D721Med (cell line): ENCODE measurements at regions not wholly inside any gene's neighbourhood (a gene's known extent, or its start where the extent isn't known, plus 50 kb on each side); places are given as distances from the start of the nearest gene placed in this dataset.

Experiments used
- DNase-seq: peaks from one replicate; pipeline ENCODE4 v3.0.0; 2011; ENCODE audit warnings: low spot score; ENCODE audit not compliant: insufficient read length
- FAIRE-seq: peaks from 2 replicates; lab custom pipeline; 2011; peaks lifted over from hg19 to GRCh38; lab: Jason Lieb, UNC
- TF ChIP-seq, protein P1 (sequence below): IDR thresholded peaks from 2 replicates; pipeline ENCODE4 v1.5.1; 2012; ENCODE audit warnings: mild to moderate bottlenecking, control low read depth; ENCODE audit not compliant: insufficient read depth; ENCODE audit errors: missing control alignments

DNA sequence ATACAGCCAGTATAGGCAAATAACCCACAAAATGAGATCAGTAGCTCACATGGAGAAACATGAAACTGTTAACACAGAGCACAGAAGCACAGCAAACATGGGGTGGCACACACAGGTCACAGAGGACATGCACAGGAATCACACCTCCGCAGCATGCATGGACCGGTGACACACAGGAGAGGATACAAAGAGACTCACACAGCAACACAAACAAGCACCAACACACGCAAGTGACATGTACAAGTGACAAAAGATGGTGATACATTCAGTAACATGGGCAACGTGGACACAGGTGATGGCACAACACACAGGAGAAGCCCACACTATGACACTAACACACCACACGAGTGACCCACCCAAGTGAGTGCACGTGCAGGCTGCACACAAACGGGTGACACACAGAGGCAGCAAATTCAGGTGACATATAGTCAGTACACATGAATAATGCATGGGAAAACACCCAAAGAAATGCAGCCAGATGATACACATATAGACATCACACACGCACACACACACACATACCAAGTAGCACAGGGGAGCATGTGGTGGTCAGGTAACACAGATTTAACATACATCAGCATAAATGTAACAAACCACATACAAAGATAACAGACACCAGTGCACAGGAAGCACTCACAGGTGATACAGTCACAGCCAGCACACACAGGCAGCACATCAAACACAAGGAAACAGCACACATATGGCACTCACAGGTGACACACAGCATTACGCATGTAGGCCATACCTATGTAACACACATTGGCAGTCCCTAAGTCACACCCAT is 216.0 kb upstream of the SFSWAP start:
- TF ChIP-seq, protein P1, sequence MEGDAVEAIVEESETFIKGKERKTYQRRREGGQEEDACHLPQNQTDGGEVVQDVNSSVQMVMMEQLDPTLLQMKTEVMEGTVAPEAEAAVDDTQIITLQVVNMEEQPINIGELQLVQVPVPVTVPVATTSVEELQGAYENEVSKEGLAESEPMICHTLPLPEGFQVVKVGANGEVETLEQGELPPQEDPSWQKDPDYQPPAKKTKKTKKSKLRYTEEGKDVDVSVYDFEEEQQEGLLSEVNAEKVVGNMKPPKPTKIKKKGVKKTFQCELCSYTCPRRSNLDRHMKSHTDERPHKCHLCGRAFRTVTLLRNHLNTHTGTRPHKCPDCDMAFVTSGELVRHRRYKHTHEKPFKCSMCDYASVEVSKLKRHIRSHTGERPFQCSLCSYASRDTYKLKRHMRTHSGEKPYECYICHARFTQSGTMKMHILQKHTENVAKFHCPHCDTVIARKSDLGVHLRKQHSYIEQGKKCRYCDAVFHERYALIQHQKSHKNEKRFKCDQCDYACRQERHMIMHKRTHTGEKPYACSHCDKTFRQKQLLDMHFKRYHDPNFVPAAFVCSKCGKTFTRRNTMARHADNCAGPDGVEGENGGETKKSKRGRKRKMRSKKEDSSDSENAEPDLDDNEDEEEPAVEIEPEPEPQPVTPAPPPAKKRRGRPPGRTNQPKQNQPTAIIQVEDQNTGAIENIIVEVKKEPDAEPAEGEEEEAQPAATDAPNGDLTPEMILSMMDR, result no peak
- DNase-seq (no peak), FAIRE-seq (no peak)

DNA sequence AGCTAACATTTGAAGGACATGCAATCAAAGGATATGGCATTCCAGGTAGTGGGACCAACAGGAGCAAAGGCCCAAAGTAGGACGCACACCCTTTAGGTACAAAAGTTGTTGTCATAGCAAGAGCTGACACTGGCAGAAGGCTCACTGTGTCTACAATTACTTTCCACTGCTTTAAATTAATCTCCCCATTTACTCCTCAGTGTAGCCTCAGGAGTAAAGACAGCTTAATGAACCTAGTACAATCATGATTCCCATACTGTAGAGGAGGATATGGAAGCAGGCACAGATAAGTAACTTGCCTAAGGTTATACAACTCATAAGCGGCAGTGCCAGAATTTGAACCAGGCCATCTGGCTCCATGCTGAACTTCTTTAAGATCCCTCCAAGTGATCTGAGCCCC is 212.9 kb upstream of the SFSWAP start:
- TF ChIP-seq, protein P1, result no peak
- FAIRE-seq, result no peak
- DNase-seq, result no peak

DNA sequence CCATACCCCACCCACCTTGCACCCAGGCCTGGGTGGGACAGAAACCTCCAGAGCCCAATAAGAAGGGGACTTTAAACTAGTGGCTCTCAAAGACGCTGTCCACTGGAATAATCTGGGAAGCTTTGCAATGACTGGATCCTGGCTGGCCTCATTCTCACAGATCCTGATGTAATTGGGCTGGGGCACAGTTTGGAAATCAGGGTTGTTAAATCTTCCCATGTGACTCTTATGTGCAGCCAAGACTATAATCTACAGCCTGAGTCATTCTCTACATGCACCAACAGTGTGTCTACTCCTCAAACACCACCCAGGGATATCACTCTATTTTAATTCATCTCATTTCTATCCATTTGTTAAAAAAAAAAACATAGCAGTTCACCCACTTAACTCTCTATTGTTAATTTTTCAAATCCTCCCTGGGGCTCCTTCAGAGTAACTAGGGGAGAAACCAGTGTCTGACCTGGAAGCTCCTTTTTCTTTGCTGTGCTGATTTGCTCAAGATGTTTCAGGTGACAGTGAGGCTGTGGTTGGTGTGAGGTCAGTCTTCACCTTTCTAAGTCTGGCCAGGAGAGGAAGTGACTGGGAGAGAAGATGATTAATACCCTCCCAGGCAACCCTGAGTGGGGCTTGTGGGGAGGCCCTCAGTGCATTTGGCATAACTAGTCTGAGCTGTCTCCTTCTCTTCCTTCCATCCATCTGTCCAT is 211.6 kb upstream of the SFSWAP start:
- FAIRE-seq, result no peak

DNA sequence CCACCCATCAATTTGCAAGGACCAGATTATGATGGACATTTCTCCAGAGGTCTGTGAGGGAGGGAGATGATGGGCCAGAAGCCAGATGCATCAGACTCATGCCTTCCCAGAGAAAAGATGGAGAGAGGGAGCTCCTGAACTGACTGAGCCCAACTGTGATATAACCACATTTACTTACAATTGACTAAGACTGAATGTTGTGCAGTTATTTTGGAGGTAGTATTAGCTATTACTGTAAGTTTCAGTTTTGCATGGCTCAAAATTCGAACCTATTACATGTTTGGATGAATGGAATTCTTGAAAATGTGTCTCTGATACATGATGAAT is 211.1 kb upstream of the SFSWAP start:
- FAIRE-seq (no peak), DNase-seq (no peak)
- TF ChIP-seq, protein P1, result no peak

More for the DNA sequence above, 211.6 kb upstream of the SFSWAP start:
- DNase-seq, result no peak
- TF ChIP-seq, protein P1, result no peak

DNA sequence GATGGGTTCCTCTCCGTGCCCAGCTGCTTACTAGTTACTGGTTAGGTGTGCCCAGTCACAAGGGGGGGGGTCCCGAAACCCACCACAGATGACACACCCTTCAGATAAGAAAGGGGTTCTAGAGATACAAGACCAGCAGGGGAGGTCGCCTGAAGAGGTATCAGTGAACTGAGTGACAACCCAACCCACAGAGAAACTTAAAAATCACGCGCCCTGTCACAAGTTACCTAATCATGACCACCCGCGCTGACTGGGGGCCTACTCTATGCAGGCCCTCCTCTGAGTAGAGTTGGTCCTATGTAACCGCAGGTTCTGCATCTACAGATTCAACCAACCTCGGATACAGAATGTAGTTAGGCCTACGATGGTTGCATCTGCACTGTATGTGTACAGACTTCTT is 210.3 kb upstream of the SFSWAP start:
- TF ChIP-seq, protein P1, result no peak
- FAIRE-seq, result no peak
- DNase-seq, result no peak

DNA sequence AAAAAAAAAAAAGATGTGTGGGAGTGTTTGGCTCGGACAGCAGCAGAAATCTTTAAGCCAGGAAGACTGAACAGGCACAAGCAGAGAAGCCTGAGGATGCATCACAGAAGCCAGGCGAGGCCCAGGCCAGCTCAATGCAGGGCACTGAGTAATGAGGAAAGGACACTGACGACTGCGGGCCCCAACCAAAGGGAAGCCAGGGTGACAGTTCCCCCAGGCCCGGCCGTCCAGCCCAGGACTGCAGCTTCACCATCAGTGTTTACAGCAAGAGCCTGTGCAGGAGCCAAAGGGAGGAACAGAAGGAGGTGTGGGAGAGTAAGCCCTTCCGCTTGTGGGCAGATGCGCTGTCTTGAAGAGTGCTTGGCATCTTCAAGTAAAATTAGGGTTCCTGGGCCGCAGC is 205.3 kb upstream of the SFSWAP start:
- FAIRE-seq, result no peak
- TF ChIP-seq, protein P1, result no peak
- DNase-seq, result no peak

DNA sequence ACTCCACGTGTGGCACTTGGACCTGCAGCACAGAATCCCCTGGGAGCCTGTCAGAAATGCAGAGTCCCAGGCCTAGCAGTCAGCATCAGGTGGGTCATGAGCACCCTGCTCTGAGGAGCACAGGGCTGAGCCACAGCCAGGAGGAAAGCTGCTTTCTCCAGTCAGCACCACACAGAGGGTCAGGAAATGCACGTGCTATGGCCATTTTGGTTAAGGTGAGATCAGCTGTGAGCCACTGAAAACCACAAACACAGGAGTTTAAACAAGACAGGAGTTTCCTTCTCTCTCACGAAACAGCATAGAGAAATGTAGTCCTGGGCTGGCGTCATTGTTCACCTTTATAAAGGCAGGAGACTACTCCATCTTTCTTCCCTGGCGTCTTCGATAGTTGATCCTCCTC is 204.5 kb upstream of the SFSWAP start:
- no peak for FAIRE-seq
- TF ChIP-seq, protein P1, result no peak
- DNase-seq, result no peak
